ENCODE measurements at regions not wholly inside any gene's neighbourhood (a gene's known extent, or its start where the extent isn't known, plus 50 kb on each side); places are given as distances from the start of the nearest gene placed in this dataset.
"Not testable (repeated sequence)": the region's sequence is repeated elsewhere in the genome, so short reads cannot be mapped to it uniquely, and the experiment has no call there.

- not testable (repeated sequence) for TF ChIP-seq CTCF (IDR thresholded peaks at IDR 0.05; ENCODE audit: insufficient read depth, low read length); POLR2AphosphoS5 (IDR thresholded peaks at IDR 0.05; ENCODE audit: low read depth)
Observed at GRCh38 chr5:30498509-30498908, 695.0 kb upstream of the CDH6 start.

All from HL-60 (cell line).